Gastroesophageal sphincter (tissue), 4 donors: ENCODE measurements at regions not wholly inside any gene's neighbourhood (a gene's known extent, or its start where the extent isn't known, plus 50 kb on each side); places are given as distances from the start of the nearest gene placed in this dataset.
A peak's percentile ranks its signal among the peaks of the same experiment; 100 is the strongest.

ENCODE experiments used
- ATAC-seq: fragments of 150-250 bp; one replicate; pipeline ENCODE4 v1.9.1; 2016; ENCODE audit warnings: mild to moderate bottlenecking, moderate library complexity
- H3K27ac ChIP-seq, 4 donors: fragments of 200-600 bp; sonication (generic) in 3 of 4; 1 replicate in 3 of 4; 2 replicates in 1 of 4; pipeline ENCODE4 v1.5.1; 2016 to 2019
- H3K27me3 ChIP-seq: fragments of 200-600 bp; sonication (generic); one replicate; pipeline ENCODE4 v1.5.1; 2019
- H3K36me3 ChIP-seq, 2 donors: fragments of 200-600 bp; sonication (generic); one replicate each; pipeline ENCODE4 v1.5.1; 2019; ENCODE audit warnings: control low read depth in 1 of 2
- H3K4me1 ChIP-seq, 3 donors: fragments of 200-600 bp; sonication (generic); 1 replicate in 2 of 3; 2 replicates in 1 of 3; pipeline ENCODE4 v1.5.1; 2016 to 2019; ENCODE audit warnings: control low read depth in 2 of 3
- H3K4me3 ChIP-seq, 2 donors: fragments of 200-600 bp; sonication (generic); one replicate each; pipeline ENCODE4 v1.5.1; 2019; ENCODE audit warnings: mild to moderate bottlenecking in 1 of 2, moderate library complexity in 1 of 2
- H3K9me3 ChIP-seq, 3 donors: fragments of 200-600 bp; sonication (generic); one replicate each; pipeline ENCODE4 v1.5.1; 2017 to 2019; ENCODE audit warnings: control low read depth in 2 of 3
- CTCF ChIP-seq, 4 experiments: fragments of 200-600 bp in 2 of 4; fragments of 450-650 bp in 2 of 4; sonication (generic) in 1 of 4; IDR thresholded peaks; one replicate each; pipeline ENCODE4 v1.5.1; 2017 to 2019; ENCODE audit warnings: antibody characterized with exemption in 4 of 4, mild to moderate bottlenecking in 2 of 4, moderate library complexity in 2 of 4
- EP300 ChIP-seq: sonication (generic); formaldehyde crosslinking; IDR thresholded peaks from one replicate; pipeline ENCODE4 v1.6.1; 2017; ENCODE audit warnings: antibody characterized with exemption, mild to moderate bottlenecking
- POLR2A ChIP-seq, 2 donors: fragments of 450-650 bp; IDR thresholded peaks; one replicate each; pipeline ENCODE4 v1.6.1; 2017; ENCODE audit warnings: antibody characterized with exemption in 2 of 2, mild to moderate bottlenecking in 2 of 2, moderate library complexity in 1 of 2
- POLR2AphosphoS5 ChIP-seq: sonication (generic); formaldehyde crosslinking; IDR thresholded peaks from one replicate; pipeline ENCODE4 v1.6.1; 2017; ENCODE audit warnings: antibody characterized with exemption
- WGBS, 2 donors: methylation state at CpG; one replicate each; pipeline ENCODE4 v1.1.5; 2018; ENCODE audit warnings: low coverage in 1 of 2; 5-methylcytosine and 5-hydroxymethylcytosine counted together

- WGBS, 2 donors = 5 to 10% methylated on average over 2 of the region's 2 CpGs
- no peak overlapping the region for H3K4me3 ChIP-seq
- TF ChIP-seq POLR2AphosphoS5 (peak; percentile 77), EP300 (no peak)
- H3K4me1 ChIP-seq = peaks cover 0 to 37% (median 2%) of the 10 kb centered on the region in 3 donors
- no peaks in the 10 kb centered on the region for H3K36me3 ChIP-seq
- H3K27me3 ChIP-seq = no peaks in the 10 kb centered on the region
- peak overlapping the region in 2 of 4 donors; percentile 33 to 47 for H3K27ac ChIP-seq
- H3K9me3 ChIP-seq = no peaks in the 10 kb centered on the region
- peak; percentile 22 for ATAC-seq
Observed at GRCh38 chr1:80893115-80893514, 907.6 kb upstream of the ADGRL2 start.

- TF ChIP-seq POLR2A (IDR thresholded peaks at IDR 0.05) (no peak), EP300 (no peak), POLR2AphosphoS5 (no peak)
- Histone ChIP-seq H3K27me3 (no peaks in the 10 kb centered on the region), H3K36me3 (no peaks in the 10 kb centered on the region), H3K9me3 (no peaks in the 10 kb centered on the region), H3K27ac (peak overlapping the region in 2 of 4 donors; percentile 0 to 47), H3K4me3 (no peak overlapping the region), H3K4me1 (peaks cover 0 to 37% (median 2%) of the 10 kb centered on the region in 3 donors)
- ATAC-seq = no peak
- 9 to 21% methylated on average over 2 to 4 of the region's 4 CpGs for WGBS, 2 donors
Observed at GRCh38 chr1:80892539-80892938, 908.2 kb upstream of the ADGRL2 start.

- no peak for TF ChIP-seq POLR2A (IDR thresholded peaks at IDR 0.05)
- TF ChIP-seq POLR2AphosphoS5 = no peak
- no peak for TF ChIP-seq EP300
- no peak for TF ChIP-seq CTCF (IDR thresholded peaks at IDR 0.05)
- Histone ChIP-seq H3K27ac (no peak overlapping the region), H3K36me3 (no peaks in the 10 kb centered on the region), H3K27me3 (no peaks in the 10 kb centered on the region), H3K4me3 (no peak overlapping the region), H3K9me3 (no peaks in the 10 kb centered on the region), H3K4me1 (peaks cover 0 to 37% (median 2%) of the 10 kb centered on the region in 3 donors)
- ATAC-seq = no peak
- 55 to 80% methylated on average over 2 of the region's 2 CpGs for WGBS, 2 donors
Observed at GRCh38 chr1:80891871-80892270, 908.9 kb upstream of the ADGRL2 start.

- Histone ChIP-seq H3K9me3 (no peaks in the 10 kb centered on the region), H3K4me1 (no peaks in the 10 kb centered on the region), H3K4me3 (no peak overlapping the region), H3K27me3 (no peaks in the 10 kb centered on the region), H3K27ac (no peak overlapping the region), H3K36me3 (no peaks in the 10 kb centered on the region)
- TF ChIP-seq CTCF (IDR thresholded peaks at IDR 0.05) = no peak
- no peak for TF ChIP-seq POLR2A (IDR thresholded peaks at IDR 0.05)
- no peak for TF ChIP-seq POLR2AphosphoS5
- TF ChIP-seq EP300 = no peak
- 12 to 37% methylated on average over 3 of the region's 3 CpGs for WGBS, 2 donors
- ATAC-seq = no peak
Observed at GRCh38 chr1:80882553-80882952, 918.2 kb upstream of the ADGRL2 start.

- no peaks in the 10 kb centered on the region for H3K36me3 ChIP-seq
- no peaks in the 10 kb centered on the region for H3K4me1 ChIP-seq
- no peak overlapping the region for H3K27ac ChIP-seq
- TF ChIP-seq EP300 = no peak
- no peaks in the 10 kb centered on the region for H3K27me3 ChIP-seq
- H3K4me3 ChIP-seq = no peak overlapping the region
- no peak for ATAC-seq
- H3K9me3 ChIP-seq = no peaks in the 10 kb centered on the region
Observed at GRCh38 chr1:80878343-80878742, 922.4 kb upstream of the ADGRL2 start.

GRCh38 chr1:80876035-80876434 is 924.7 kb upstream of the ADGRL2 start:
- Histone ChIP-seq H3K4me3 (no peak overlapping the region), H3K27me3 (no peaks in the 10 kb centered on the region), H3K9me3 (no peaks in the 10 kb centered on the region), H3K27ac (no peak overlapping the region), H3K4me1 (no peaks in the 10 kb centered on the region), H3K36me3 (no peaks in the 10 kb centered on the region)
- TF ChIP-seq POLR2A (IDR thresholded peaks at IDR 0.05) (no peak), POLR2AphosphoS5 (no peak), EP300 (no peak), CTCF (IDR thresholded peaks at IDR 0.05) (no peak)
- ATAC-seq = no peak
- WGBS, 2 donors = 83 to 90% methylated on average over 1 to 2 of the region's 2 CpGs

GRCh38 chr1:80869299-80869698 is 931.4 kb upstream of the ADGRL2 start:
- no peaks in the 10 kb centered on the region for H3K27me3 ChIP-seq
- H3K27ac ChIP-seq = no peak overlapping the region
- no peak overlapping the region for H3K4me3 ChIP-seq
- H3K9me3 ChIP-seq = no peaks in the 10 kb centered on the region
- WGBS, 2 donors = 91 to 95% methylated on average over 1 of the region's 1 CpG
- H3K36me3 ChIP-seq = no peaks in the 10 kb centered on the region
- H3K4me1 ChIP-seq = no peaks in the 10 kb centered on the region
- no peak for ATAC-seq
- TF ChIP-seq CTCF (IDR thresholded peaks at IDR 0.05) = no peak
- no peak for TF ChIP-seq POLR2A (IDR thresholded peaks at IDR 0.05)
- TF ChIP-seq EP300 = no peak
- TF ChIP-seq POLR2AphosphoS5 = no peak
